A673 (cell line): ENCODE measurements at regions not wholly inside any gene's neighbourhood (a gene's known extent, or its start where the extent isn't known, plus 50 kb on each side); places are given as distances from the start of the nearest gene placed in this dataset.
"Not testable (repeated sequence)": the region's sequence is repeated elsewhere in the genome, so short reads cannot be mapped to it uniquely, and the experiment has no call there.

Source experiments
- CTCF ChIP-seq: fragments of 300-800, 200-600 bp; sonication (generic); conservative IDR thresholded peaks from 2 replicates; pipeline ENCODE4 v1.5.1; 2017; ENCODE audit warnings: low read depth, mild to moderate bottlenecking, antibody characterized with exemption, low read length, moderate library complexity, mixed read lengths
- EZH2 ChIP-seq: fragments of 200-600 bp; sonication (generic); IDR thresholded peaks from 2 replicates; pipeline ENCODE4 v1.6.1; 2017; ENCODE audit warnings: borderline replicate concordance, low read depth, mild to moderate bottlenecking, mixed read lengths, antibody characterized with exemption, low read length; ENCODE audit not compliant: poor library complexity, severe bottlenecking

DNA sequence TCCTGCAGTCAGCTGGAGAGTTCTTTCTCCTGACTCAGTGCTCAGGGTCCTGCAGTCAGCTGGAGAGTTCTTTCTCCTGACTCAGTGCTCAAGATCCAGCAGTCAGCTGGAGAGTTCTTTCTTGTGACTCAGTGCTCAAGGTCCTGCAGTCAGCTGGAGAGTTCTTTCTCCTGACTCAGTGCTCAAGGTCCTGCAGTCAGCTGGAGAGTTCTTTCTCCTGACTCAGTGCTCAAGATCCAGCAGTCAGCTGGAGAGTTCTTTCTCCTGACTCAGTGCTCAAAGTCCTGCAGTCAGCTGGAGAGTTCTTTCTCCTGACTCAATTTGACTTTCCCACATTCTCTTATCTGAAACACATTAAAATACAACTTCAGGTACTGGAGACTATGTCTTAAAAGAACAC lies 1265.9 kb downstream of the CDH8 start:
- not testable (repeated sequence) for TF ChIP-seq CTCF, EZH2
